Hepatocyte (in vitro differentiated cells): ENCODE measurements at regions not wholly inside any gene's neighbourhood (a gene's known extent, or its start where the extent isn't known, plus 50 kb on each side); places are given as distances from the start of the nearest gene placed in this dataset.

Experiments
- DNase-seq: peaks from one replicate; pipeline ENCODE4 v3.0.0-alpha.2; 2016; ENCODE audit warnings: low spot score
- H2AFZ ChIP-seq: fragments of 200-600 bp; sonication (generic); 2 replicates; pipeline ENCODE4 v1.6.0; 2016; ENCODE audit warnings: antibody characterized with exemption, mild to moderate bottlenecking
- H3K27ac ChIP-seq: fragments of 200-600 bp; sonication (generic); 2 replicates; pipeline ENCODE4 v1.5.1; 2016; ENCODE audit warnings: mild to moderate bottlenecking
- H3K27me3 ChIP-seq: fragments of 200-600 bp; sonication (generic); 2 replicates; pipeline ENCODE4 v1.6.1; 2016
- H3K36me3 ChIP-seq: fragments of 200-600 bp; sonication (generic); replicated peaks from 2 replicates; pipeline ENCODE4 v1.5.1; 2016; ENCODE audit warnings: low read depth; ENCODE audit not compliant: insufficient read depth
- H3K4me1 ChIP-seq: fragments of 200-600 bp; sonication (generic); 2 replicates; pipeline ENCODE4 v1.5.1; 2016; ENCODE audit warnings: mild to moderate bottlenecking, moderate library complexity; ENCODE audit not compliant: insufficient read depth
- H3K4me2 ChIP-seq: fragments of 200-600 bp; sonication (generic); 2 replicates; pipeline ENCODE4 v1.6.0; 2016
- H3K4me3 ChIP-seq: fragments of 200-600 bp; sonication (generic); 2 replicates; pipeline ENCODE4 v1.5.1; 2016; ENCODE audit warnings: mild to moderate bottlenecking
- H3K79me2 ChIP-seq: fragments of 200-600 bp; sonication (generic); 2 replicates; pipeline ENCODE4 v1.6.0; 2017; ENCODE audit warnings: mild to moderate bottlenecking
- H3K9me2 ChIP-seq: fragments of 200-600 bp; sonication (generic); replicated peaks from 2 replicates; pipeline ENCODE4 v1.6.0; 2017; ENCODE audit warnings: mild to moderate bottlenecking; ENCODE audit not compliant: insufficient read depth
- H3K9me3 ChIP-seq: fragments of 200-600 bp; sonication (generic); 2 replicates; pipeline ENCODE4 v1.5.1; 2016; ENCODE audit warnings: low read depth, mild to moderate bottlenecking
- H4K20me1 ChIP-seq: fragments of 200-600 bp; sonication (generic); 2 replicates; pipeline ENCODE4 v1.6.0; 2016; ENCODE audit warnings: mild to moderate bottlenecking; ENCODE audit not compliant: insufficient read depth, poor library complexity, severe bottlenecking
- EZH2 ChIP-seq: fragments of 200-600 bp; sonication (generic); IDR thresholded peaks from 2 replicates; pipeline ENCODE4 v1.6.1; 2016; ENCODE audit warnings: antibody characterized with exemption, mild to moderate bottlenecking, borderline replicate concordance
- EZH2phosphoT487 ChIP-seq: fragments of 200-600 bp; sonication (generic); IDR thresholded peaks from one replicate; pipeline ENCODE4 v1.6.1; 2018; ENCODE audit warnings: antibody characterized with exemption, mild to moderate bottlenecking, low read depth, moderate library complexity; ENCODE audit not compliant: unreplicated experiment, severe bottlenecking
- WGBS: methylation state at CpG from one replicate; pipeline ENCODE4 v1.1.6; 2016; ENCODE audit warnings: low lambda C conversion rate; ENCODE audit errors: missing lambda C conversion rate; 5-methylcytosine and 5-hydroxymethylcytosine counted together
- TF ChIP-seq, protein P1 (sequence below): fragments of 200-600 bp; sonication (generic); IDR thresholded peaks from 2 replicates; pipeline ENCODE4 v1.5.1; 2016; ENCODE audit warnings: antibody characterized with exemption, mild to moderate bottlenecking; ENCODE audit not compliant: poor library complexity

GRCh38 chr5:103346162-103346748 is 87.7 kb downstream of the MACIR start:
- Histone ChIP-seq H3K27me3 (no peaks in the 10 kb centered on the region), H3K79me2 (no peaks in the 10 kb centered on the region), H3K4me1 (peaks cover 14% of the 10 kb centered on the region), H3K9me2 (no peaks in the 10 kb centered on the region), H3K4me2 (peak overlapping the region; percentile 50), H3K36me3 (no peaks in the 10 kb centered on the region), H2AFZ (peak overlapping the region; percentile 16), H3K4me3 (no peak overlapping the region), H4K20me1 (no peaks in the 10 kb centered on the region), H3K27ac (peak overlapping the region; percentile 77), H3K9me3 (no peaks in the 10 kb centered on the region)
- WGBS = 42% methylated on average over 11 of the region's 11 CpGs
- peak; percentile 17 for DNase-seq
- TF ChIP-seq, protein P1, sequence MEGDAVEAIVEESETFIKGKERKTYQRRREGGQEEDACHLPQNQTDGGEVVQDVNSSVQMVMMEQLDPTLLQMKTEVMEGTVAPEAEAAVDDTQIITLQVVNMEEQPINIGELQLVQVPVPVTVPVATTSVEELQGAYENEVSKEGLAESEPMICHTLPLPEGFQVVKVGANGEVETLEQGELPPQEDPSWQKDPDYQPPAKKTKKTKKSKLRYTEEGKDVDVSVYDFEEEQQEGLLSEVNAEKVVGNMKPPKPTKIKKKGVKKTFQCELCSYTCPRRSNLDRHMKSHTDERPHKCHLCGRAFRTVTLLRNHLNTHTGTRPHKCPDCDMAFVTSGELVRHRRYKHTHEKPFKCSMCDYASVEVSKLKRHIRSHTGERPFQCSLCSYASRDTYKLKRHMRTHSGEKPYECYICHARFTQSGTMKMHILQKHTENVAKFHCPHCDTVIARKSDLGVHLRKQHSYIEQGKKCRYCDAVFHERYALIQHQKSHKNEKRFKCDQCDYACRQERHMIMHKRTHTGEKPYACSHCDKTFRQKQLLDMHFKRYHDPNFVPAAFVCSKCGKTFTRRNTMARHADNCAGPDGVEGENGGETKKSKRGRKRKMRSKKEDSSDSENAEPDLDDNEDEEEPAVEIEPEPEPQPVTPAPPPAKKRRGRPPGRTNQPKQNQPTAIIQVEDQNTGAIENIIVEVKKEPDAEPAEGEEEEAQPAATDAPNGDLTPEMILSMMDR = no peak
- TF ChIP-seq EZH2 (no peak), EZH2phosphoT487 (no peak)

GRCh38 chr5:103345461-103345860 is 86.9 kb downstream of the MACIR start:
- H3K27me3 ChIP-seq = no peaks in the 10 kb centered on the region
- H3K36me3 ChIP-seq = no peaks in the 10 kb centered on the region
- H3K4me3 ChIP-seq = no peak overlapping the region
- no peaks in the 10 kb centered on the region for H3K9me3 ChIP-seq
- H3K4me2 ChIP-seq = no peak overlapping the region
- H3K27ac ChIP-seq = peak overlapping the region; percentile 77
- peak overlapping the region; percentile 16 for H2AFZ ChIP-seq
- peaks cover 14% of the 10 kb centered on the region for H3K4me1 ChIP-seq
- H4K20me1 ChIP-seq = no peaks in the 10 kb centered on the region
- WGBS = 87% methylated on average over 3 of the region's 3 CpGs
- no peaks in the 10 kb centered on the region for H3K9me2 ChIP-seq
- H3K79me2 ChIP-seq = no peaks in the 10 kb centered on the region
- DNase-seq = no peak
- no peak for TF ChIP-seq EZH2phosphoT487
- TF ChIP-seq, protein P1 = no peak
- TF ChIP-seq EZH2 = no peak

GRCh38 chr5:103340717-103341388 is 82.3 kb downstream of the MACIR start:
- Histone ChIP-seq H2AFZ (no peak overlapping the region), H3K27ac (no peak overlapping the region), H3K9me3 (no peaks in the 10 kb centered on the region), H3K79me2 (no peaks in the 10 kb centered on the region), H4K20me1 (no peaks in the 10 kb centered on the region), H3K9me2 (no peaks in the 10 kb centered on the region), H3K27me3 (no peaks in the 10 kb centered on the region), H3K4me3 (no peak overlapping the region), H3K4me2 (no peak overlapping the region), H3K36me3 (no peaks in the 10 kb centered on the region), H3K4me1 (no peaks in the 10 kb centered on the region)
- WGBS = 83% methylated on average over 5 of the region's 5 CpGs
- no peak for DNase-seq
- TF ChIP-seq EZH2 = no peak
- TF ChIP-seq EZH2phosphoT487 = no peak
- TF ChIP-seq, protein P1 = no peak
